Esophagus squamous epithelium (tissue), 4 donors: ENCODE measurements at regions not wholly inside any gene's neighbourhood (a gene's known extent, or its start where the extent isn't known, plus 50 kb on each side); places are given as distances from the start of the nearest gene placed in this dataset.

ENCODE experiments used
- CTCF ChIP-seq, 6 experiments: fragments of 450-650 bp in 4 of 6; fragments of 200-600 bp in 2 of 6; sonication (generic) in 2 of 6; IDR thresholded peaks; one replicate each; pipeline ENCODE4 v1.5.1; 2016 to 2019; ENCODE audit warnings: antibody characterized with exemption in 6 of 6, mild to moderate bottlenecking in 4 of 6, moderate library complexity in 4 of 6
- POLR2A ChIP-seq, 4 donors: fragments of 450-650 bp; IDR thresholded peaks; one replicate each; pipeline ENCODE4 v1.6.1; 2017; ENCODE audit warnings: antibody characterized with exemption in 4 of 4, mild to moderate bottlenecking in 4 of 4, moderate library complexity in 3 of 4

GRCh38 chr12:67452119-67452805 is 183.1 kb downstream of the CAND1 start:
- TF ChIP-seq POLR2A (IDR thresholded peaks at IDR 0.05) = no peak
- no peak for TF ChIP-seq CTCF (IDR thresholded peaks at IDR 0.05)
